ENCODE measurements at regions not wholly inside any gene's neighbourhood (a gene's known extent, or its start where the extent isn't known, plus 50 kb on each side); places are given as distances from the start of the nearest gene placed in this dataset.

- no peak for TF ChIP-seq POGZ (CRISPR knock-in tag; IDR thresholded peaks at IDR 0.05)
- no peak for TF ChIP-seq ZNF556 (CRISPR knock-in tag; IDR thresholded peaks at IDR 0.05; ENCODE audit: borderline replicate concordance)
- TF ChIP-seq CHD2 (IDR thresholded peaks at IDR 0.05; ENCODE audit: low read depth, low read length), result no peak
- no peak for TF ChIP-seq USF2 (IDR thresholded peaks at IDR 0.05; ENCODE audit: low read depth, low read length)
- no peak for TF ChIP-seq USF2 (CRISPR knock-in tag; IDR thresholded peaks at IDR 0.05; ENCODE audit: borderline replicate concordance)
- no peak for TF ChIP-seq ZNF567 (CRISPR knock-in tag; IDR thresholded peaks at IDR 0.05; ENCODE audit: borderline replicate concordance)
- no peak for TF ChIP-seq CTCF (CRISPR knock-in tag; IDR thresholded peaks at IDR 0.05)
- no peak for TF ChIP-seq HMGXB4 (CRISPR knock-in tag; IDR thresholded peaks at IDR 0.05; ENCODE audit: borderline replicate concordance in 1 of 2, low read depth in 1 of 2)
- no peak for TF ChIP-seq CBX5 (CRISPR knock-in tag; IDR thresholded peaks at IDR 0.05; ENCODE audit: borderline replicate concordance)
- no peak for TF ChIP-seq ZZZ3 (CRISPR knock-in tag; IDR thresholded peaks at IDR 0.05; ENCODE audit: borderline replicate concordance)
- TF ChIP-seq SP140L (CRISPR knock-in tag; IDR thresholded peaks at IDR 0.05; ENCODE audit: borderline replicate concordance), result no peak
- TF ChIP-seq ZSCAN29 (CRISPR knock-in tag; conservative IDR thresholded peaks at IDR 0.05), result no peak
- TF ChIP-seq, protein P1, sequence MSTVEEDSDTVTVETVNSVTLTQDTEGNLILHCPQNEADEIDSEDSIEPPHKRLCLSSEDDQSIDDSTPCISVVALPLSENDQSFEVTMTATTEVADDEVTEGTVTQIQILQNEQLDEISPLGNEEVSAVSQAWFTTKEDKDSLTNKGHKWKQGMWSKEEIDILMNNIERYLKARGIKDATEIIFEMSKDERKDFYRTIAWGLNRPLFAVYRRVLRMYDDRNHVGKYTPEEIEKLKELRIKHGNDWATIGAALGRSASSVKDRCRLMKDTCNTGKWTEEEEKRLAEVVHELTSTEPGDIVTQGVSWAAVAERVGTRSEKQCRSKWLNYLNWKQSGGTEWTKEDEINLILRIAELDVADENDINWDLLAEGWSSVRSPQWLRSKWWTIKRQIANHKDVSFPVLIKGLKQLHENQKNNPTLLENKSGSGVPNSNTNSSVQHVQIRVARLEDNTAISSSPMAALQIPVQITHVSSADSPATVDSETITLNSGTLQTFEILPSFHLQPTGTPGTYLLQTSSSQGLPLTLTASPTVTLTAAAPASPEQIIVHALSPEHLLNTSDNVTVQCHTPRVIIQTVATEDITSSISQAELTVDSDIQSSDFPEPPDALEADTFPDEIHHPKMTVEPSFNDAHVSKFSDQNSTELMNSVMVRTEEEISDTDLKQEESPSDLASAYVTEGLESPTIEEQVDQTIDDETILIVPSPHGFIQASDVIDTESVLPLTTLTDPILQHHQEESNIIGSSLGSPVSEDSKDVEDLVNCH (CRISPR knock-in tag; IDR thresholded peaks at IDR 0.05), result no peak
- TF ChIP-seq SIN3A (IDR thresholded peaks at IDR 0.05; ENCODE audit: borderline replicate concordance, low read depth, low read length), result no peak
- TF ChIP-seq ATF3 (CRISPR knock-in tag; IDR thresholded peaks at IDR 0.05), result no peak
Observed at GRCh38 chr5:44085083-44085482, 304.1 kb downstream of the FGF10 start.

All from HepG2 (cell line).